ENCODE measurements at regions not wholly inside any gene's neighbourhood (a gene's known extent, or its start where the extent isn't known, plus 50 kb on each side); places are given as distances from the start of the nearest gene placed in this dataset.

GRCh38 chr10:54962134-54962900 lies 161.3 kb upstream of the PCDH15 start:
- TF ChIP-seq CTCF (IDR thresholded peaks at IDR 0.05) (no peak), EZH2 (IDR thresholded peaks at IDR 0.05) (no peak)

Data from neural progenitor cell (in vitro differentiated cells).